NCI-H2171 treated with DMSO at 0.1 percent for 48 hours (cell line): ENCODE measurements at regions not wholly inside any gene's neighbourhood (a gene's known extent, or its start where the extent isn't known, plus 50 kb on each side); places are given as distances from the start of the nearest gene placed in this dataset.
A peak's percentile ranks its signal among the peaks of the same experiment; 100 is the strongest.

ENCODE experiments used
- DNase-seq: peaks from one replicate; lab custom pipeline; 2025; lab: John Stamatoyannopoulos, UW

DNA sequence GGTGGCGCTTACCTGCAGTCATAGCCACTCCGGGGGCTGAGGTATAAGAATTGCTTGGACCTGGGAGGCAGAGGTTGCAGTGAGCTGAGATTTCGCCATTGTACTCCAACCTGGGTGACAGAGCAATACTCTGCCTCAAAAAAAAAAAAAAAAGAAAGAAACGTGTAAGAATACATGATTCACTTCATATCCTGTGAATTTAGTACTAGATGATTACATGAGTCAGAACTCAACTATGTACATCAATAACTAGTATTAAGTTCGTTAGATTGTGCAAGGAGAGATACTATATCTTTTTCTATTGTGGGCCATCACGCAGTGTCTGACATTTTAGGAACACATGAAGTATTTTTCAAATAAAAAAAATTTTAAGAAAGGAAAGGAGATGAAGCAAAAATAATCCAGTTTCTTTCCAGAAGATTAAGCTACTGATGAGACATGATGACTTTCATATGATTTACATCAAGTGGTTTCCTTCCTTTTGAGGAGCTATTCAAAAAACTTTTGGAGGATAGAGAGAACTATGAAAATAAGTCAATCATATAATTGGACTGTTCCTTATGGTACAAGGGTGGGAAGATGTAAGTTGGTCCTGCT is 64.7 kb upstream of the EXOC1L start:
- DNase-seq: no peak

DNA sequence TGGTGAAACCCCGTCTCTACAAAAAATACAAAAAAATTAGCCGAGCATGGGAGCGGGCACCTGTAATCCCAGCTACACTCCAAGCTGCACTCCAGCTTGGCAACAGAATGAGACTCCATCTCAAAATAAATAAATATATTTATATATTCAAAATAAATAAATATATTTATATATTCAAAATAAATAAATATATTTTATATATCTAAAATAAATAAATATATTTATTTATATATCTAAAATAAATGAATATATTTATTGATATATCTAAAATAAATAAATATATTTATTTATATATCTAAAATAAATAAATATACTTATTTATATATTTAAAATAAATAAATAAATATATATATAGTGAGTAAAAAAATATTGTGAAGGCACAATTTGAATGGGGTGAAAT is 63.4 kb upstream of the EXOC1L start:
- DNase-seq: no peak

DNA sequence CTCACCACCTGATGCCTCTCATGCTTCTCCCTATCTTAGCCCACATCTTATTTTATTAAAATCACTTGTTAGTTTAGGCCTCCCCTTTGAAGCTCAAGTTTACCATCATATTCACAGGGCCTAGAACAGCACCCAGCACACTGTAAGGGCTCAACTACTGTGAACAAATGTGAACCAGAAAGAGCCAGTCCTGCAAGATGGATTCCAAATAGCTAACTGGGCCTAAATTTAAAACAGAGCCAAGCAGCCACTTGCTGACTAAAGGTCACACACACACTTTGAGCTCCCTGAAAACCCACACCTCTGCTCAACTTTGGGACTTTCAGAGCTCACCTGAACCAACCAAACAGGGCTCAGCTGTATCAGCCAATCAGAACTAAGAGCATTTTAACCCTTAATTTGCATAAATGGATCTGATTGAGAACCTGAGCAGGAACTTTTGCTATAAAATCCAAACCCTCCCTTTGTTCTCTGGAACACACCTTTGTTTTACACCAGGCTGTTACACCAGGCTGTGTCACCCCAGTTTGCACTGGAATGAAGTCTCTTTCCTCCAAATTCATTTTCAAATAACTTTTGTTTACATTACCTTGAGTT is 62.1 kb upstream of the EXOC1L start:
- peak; percentile 20 for DNase-seq

DNA sequence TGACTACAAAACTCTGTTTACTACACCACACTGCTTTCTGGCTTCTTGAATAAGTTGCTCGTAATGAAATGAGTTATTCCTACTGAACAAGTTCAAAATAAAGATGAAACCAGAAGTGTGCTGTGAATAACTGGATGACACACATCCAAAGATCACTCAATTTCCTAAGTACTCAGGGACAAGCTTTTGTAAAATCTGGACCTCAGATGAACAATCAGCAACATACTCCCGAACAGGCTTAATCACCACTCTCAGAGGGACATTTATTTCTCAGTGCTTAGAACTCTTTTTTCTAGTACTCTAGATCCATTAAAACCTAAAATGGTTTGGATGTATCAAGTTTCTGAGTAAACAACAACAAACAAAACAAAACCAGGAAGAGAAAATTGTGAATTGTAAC is 61.5 kb upstream of the EXOC1L start:
- peak; percentile 50 for DNase-seq

DNA sequence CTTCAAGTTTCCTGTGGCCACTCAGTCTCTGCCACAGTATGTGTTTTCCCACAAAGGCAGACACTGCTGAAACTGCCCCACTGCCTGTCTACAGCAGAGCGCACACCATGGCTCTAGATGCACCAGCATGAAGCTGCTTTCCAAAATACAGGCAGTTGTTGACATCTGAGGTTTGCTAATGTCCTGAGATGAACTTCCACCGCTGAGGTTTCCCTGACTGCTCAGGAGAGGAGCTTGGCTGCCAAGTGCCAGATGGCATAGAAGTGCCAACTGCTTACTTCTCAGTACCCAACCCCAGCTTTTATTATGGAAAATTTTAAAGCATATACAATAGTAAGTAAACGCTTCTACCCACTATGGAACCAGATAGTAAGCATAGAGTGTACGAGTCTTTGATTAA is 61.0 kb upstream of the EXOC1L start:
- peak; percentile 88 for DNase-seq

DNA sequence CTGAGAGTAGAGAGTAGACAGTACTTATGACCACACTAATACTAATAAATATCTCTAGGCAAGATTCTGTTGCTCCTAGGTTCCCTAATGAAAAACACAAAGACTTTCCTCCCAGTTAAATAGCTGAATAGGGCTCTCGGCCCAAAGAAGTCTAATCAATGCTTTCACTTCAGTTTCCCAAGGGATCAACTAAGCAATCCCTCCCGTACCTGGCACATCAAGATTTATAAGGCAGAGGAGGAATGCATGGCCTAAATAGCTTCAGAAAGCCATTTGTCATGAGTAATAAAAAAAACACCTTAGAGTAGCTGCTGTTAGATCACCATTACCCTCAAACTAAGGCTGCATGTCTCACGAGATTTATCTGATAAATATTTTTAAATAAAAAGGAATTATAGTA is 56.8 kb upstream of the EXOC1L start:
- no peak for DNase-seq

DNA sequence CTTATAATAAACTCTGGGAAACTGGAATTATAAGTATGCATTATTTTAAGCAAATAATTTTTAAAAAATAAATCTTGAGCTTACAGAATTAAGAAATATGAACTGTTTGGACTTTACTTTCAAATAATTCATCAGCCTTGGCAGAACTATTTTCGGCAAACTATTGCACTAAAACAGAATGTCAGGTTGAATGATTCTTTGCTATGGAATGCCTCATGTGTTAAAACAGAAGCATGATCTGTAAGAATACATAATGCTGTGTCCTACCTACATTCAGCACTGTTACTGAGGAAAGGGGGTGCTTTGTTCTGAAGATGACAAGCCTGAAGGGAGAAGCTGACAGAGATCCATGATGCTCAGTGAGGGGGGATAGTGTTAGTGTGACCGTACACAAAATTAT is 55.6 kb upstream of the EXOC1L start:
- DNase-seq: no peak

DNA sequence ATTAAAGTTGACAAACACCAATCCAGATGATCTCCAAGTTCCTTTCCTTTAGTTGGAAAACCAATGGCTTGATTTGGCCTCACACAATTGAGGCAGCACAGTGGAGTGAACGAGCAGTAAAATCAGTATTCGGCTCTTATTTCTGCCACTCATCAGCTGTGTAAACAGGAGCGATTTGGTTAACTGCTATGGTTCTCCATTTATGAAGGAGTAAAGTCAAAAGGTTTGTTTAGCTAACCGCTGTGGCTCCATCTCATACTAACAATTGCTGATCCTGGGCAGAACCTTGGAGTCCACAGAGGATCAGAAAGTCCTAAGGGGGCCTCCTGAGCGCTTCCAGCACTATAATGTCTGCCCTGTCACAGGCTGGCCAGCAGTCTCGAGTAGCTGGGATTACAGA is 54.5 kb upstream of the EXOC1L start:
- DNase-seq: no peak

DNA sequence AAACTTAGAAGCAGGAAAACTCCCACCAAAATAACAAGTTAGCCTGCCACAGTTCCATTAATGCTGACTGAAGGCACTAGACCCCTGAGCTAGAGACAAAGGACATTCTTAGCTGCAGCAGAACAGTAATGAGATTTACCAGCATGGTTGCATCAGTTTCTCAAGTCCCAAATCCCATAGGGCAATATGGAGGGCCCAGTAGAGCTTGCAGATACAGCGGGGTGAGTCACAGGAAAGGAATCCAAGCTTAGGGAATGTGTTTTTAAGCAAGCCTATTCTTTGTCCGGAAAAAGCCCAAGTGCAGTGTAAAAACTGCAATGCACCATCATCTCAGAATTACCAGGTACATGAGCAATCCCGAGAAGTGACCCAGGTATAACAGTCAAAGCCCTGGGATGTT is 51.3 kb upstream of the EXOC1L start:
- DNase-seq: no peak
